GM12891 (cell line): ENCODE measurements at regions not wholly inside any gene's neighbourhood (a gene's known extent, or its start where the extent isn't known, plus 50 kb on each side); places are given as distances from the start of the nearest gene placed in this dataset.

Source experiments
- POLR2A ChIP-seq: IDR thresholded peaks from 2 replicates; pipeline ENCODE4 v1.6.1; 2011; ENCODE audit warnings: low read depth, low read length, control low read depth
- POLR2AphosphoS5 ChIP-seq: IDR thresholded peaks from 2 replicates; pipeline ENCODE4 v1.6.1; 2011; ENCODE audit warnings: low read depth, low read length, control low read depth
- SPI1 ChIP-seq: IDR thresholded peaks from 2 replicates; pipeline ENCODE4 v1.6.1; 2011; ENCODE audit warnings: low read depth, low read length, control low read depth
- TAF1 ChIP-seq: IDR thresholded peaks from 2 replicates; pipeline ENCODE4 v1.6.1; 2011; ENCODE audit warnings: low read depth, low read length, control low read depth

GRCh38 chr4:189548484-189549125, 392.1 kb upstream of the FRG1 start:
- no peak for TF ChIP-seq POLR2A
- TF ChIP-seq TAF1: no peak
- TF ChIP-seq SPI1: no peak
- no peak for TF ChIP-seq POLR2AphosphoS5
